GM19238 (cell line): ENCODE measurements at regions not wholly inside any gene's neighbourhood (a gene's known extent, or its start where the extent isn't known, plus 50 kb on each side); places are given as distances from the start of the nearest gene placed in this dataset.
A peak's percentile ranks its signal among the peaks of the same experiment; 100 is the strongest.

Source experiments
- DNase-seq: peaks from one replicate; pipeline ENCODE4 v3.0.0; 2011; ENCODE audit warnings: low spot score; ENCODE audit not compliant: insufficient read length

GRCh38 chr16:79543219-79543618 lies 57.3 kb downstream of the MAF start:
- no peak for DNase-seq

DNA sequence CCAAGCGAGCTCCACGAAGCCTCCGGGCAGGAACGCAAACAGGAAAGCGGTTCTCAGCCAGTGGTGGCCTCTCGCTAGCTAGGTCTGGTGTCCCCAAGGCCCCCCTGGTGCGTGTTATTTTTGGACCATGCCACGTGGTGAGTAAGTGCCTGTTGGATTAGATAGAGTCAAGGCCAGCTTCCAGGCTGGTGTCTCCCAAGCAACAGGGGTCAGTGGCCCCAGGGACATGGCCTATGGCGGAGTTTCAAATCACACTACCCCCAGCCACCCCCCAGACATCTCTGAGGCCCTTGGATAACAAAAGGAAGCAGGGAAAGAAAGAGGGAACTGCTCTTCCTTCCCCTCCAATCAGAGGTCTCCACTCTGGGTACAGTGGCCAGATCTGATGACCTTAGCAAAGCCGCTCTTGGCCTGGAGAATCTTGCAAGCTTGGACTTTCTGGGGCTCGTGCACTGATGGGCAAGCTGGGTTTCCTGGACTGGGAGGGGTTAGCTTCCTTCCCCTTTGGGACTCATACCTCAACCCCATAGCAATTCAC lies 58.2 kb downstream of the MAF start:
- DNase-seq, result no peak

DNA sequence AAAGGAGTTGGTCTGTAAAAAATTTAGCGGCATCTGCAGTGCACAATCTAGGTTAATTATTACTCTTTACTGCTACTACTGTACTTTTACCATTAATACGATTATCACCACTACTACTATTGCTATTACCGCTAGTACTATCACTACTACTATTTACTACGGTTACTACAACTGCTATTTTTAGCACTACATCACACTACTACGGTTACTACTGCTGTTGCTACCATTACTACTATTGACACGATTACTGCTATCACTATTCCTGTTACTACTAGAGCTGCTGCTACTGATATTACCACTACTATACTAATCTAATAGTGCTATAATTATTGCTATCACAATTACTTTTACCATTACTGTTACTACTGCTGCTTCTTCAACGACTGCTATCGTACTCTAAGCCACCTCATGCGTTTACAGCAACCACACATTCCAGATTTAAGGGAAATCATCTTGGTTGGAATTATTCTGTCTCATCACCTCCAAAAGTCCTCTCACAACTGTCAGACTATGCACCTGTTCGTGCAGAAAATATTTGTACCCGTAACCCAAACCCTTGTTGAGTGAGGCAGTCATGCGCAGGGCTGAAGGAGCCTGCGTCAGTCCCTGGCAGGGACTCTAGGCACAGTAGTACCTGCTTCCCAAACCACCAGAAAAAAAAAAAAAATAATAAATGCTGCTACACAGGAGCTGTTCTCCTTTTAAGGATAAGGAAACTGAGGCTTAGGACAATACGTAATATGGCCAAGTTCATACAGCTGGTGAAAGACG lies 59.5 kb downstream of the MAF start:
- DNase-seq, result no peak

DNA sequence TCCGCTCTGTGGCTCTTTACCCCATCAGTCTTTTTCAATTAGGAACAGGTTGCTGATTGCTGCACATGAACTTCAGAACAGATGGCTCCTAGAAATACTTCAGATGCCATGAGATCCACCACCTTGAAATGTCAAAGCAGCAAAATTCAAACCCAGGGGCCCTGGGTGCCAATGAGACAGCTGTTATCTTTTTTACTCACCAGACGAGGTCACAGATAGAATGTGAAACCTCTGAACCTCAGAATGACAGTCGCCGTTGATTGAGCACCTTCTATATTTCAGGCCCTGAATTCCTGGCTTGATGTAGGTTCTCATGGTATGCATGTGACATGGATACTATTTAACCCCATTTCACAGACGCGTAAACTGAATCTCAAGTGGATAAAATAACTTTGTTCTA lies 63.0 kb downstream of the MAF start:
- no peak for DNase-seq

GRCh38 chr16:79536958-79537357 lies 63.6 kb downstream of the MAF start:
- DNase-seq, result no peak

DNA sequence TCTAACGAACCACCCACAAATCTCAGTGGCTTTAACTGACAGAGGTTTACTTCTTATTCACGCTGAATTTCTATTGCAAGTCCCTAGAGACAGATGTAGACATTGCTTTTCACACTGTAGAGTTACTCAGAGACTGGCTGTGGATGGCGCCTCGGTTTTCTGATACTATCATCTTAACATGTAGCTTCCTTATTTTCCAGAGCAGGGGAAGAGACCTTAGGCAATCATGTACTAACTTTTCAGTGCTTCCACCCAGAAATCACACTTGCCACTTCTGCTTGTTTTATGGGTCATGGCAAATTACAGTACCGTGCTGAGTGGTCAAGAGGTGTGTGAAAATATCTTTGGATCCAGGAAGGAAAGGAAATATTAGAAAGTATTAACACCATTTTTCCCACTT lies 65.4 kb downstream of the MAF start:
- no peak for DNase-seq

DNA sequence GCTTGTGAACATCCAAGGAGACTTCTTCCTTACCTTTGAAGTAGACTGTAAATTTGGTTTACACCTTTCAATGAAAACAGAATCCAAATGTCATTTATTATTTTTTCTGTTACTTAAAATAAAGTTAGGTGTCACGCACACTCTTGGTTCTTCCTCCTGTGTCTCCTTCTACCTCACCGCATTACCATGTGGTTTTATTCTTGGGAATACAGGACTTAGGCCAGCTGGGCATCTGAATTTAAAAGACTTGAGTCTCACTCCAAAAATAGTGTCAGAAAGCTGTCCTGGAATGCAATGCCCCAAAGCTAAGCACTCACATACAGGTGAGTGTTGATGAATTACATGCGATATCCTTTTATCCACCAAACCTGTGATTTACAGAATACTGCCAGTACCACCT lies 66.4 kb downstream of the MAF start:
- no peak for DNase-seq

DNA sequence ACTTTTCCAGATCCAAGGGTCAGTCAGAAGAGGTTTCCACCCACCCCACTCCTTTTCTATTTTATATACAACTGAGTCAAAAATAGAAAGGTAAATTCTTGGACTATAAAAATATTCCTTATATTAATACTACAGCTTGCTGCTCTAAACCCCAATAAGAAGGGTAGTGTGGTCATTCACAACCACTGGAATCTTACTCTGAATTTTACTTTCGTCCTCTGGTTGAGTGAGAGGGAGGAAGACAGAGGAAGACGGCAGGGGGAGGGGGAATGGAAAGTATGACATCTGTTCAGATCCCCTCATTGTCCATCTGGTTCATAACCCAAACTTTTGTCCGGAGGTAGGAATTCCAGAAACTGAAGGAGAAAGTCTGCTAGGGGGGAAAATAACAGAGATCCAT lies 67.2 kb downstream of the MAF start:
- no peak for DNase-seq

- DNase-seq, result no peak
These were observed 67.8 kb downstream of the MAF start for GRCh38 chr16:79532785-79533184.

DNA sequence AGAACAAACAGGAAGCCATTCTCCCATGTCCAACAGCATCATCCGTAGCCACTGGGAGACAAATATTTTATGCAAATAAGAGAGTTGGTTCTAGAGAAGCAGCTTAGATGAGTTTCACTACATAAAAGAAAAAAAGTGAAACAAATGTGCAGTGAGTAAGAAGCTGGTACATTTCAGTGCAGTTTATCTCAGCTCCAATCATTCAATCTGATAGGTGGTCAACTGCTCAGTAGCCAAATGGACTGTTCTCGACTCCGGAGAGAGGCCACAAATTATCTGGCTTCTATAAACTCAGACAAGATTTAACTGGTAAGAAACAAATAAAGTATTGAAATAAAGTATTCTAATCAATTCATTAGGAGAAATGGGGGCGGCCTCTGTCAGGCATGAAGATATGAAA lies 68.3 kb downstream of the MAF start:
- DNase-seq, result no peak

- no peak for DNase-seq
These were observed 72.2 kb downstream of the MAF start for GRCh38 chr16:79528338-79528737.

DNA sequence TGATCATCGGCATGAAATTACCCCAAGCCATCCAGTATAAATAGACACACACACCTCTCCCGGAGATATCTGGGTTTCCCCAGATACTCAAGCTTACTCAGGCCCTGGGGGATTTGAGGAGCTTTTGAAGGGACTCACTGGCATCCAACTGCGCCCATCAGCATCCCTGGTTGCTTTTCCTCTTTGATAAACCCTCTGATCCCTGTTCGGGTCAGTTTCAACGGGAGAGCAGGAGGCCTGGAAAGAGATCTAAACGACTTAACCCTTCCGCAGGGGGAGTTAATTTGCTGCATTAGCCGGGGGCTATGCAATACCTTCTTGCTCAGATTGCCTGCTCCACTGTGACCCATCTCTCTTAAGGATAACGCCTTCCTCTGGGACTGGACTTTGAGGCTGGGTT lies 76.6 kb downstream of the MAF start:
- no peak for DNase-seq

DNA sequence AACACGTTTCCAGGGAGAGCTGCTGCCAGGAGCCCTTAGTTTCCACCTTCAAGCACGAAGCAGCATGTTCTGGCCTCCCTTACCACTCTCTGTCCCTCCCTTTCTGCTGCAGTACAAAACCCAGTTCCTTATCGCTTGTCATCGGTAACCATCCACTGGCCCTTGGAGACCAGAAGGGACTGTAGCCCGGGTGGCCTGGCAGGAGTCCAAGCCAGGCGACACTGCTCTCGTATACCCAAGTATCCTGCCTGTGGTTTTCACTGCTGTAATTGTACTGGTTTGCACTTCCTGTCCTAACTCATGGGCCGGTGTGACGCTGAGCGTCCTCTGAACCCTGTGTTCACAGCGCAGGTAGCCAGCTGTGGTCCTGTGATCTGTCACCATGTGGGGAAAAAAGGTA lies 81.1 kb downstream of the MAF start:
- DNase-seq, result peak; percentile 2

GRCh38 chr16:79517156-79517555 lies 83.4 kb downstream of the MAF start:
- no peak for DNase-seq

DNA sequence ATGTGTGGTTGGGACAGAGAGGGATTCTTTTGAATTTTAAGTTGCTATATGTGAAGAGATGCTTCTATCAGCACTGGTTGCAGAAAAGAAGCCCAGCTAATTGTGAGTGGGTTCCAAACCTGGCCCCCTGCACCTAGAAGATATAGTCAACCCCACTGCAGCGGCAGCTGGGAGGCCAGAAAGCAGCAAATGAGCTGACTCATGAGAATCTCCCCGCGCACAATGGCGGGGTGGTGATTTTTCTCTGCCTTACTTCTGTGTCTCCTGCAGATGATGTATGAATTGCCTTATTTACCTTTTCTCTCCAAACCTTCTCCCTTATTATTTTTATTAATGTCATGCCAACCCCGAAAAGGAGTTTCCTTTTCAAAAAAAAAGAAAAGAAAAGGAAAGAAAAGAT lies 89.7 kb downstream of the MAF start:
- no peak for DNase-seq

DNA sequence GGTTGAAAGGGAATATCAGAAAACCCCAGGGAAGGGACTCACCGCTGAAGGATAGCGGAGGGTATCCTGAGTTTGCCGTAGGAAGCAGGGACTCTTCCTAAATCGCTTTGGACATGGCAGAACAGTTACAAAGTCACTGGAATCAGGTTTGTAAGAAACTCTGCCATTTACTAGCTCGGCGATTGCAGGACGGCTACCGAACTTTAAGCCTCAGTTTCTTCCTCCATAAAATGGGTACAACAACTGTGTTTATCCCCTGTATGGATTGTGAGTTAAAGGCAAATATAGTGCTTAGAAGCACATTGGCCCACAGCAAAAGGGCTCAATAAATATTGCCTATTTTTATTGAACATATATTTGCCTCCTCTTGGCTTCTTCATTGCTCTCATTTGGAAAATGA lies 90.6 kb downstream of the MAF start:
- no peak for DNase-seq

DNA sequence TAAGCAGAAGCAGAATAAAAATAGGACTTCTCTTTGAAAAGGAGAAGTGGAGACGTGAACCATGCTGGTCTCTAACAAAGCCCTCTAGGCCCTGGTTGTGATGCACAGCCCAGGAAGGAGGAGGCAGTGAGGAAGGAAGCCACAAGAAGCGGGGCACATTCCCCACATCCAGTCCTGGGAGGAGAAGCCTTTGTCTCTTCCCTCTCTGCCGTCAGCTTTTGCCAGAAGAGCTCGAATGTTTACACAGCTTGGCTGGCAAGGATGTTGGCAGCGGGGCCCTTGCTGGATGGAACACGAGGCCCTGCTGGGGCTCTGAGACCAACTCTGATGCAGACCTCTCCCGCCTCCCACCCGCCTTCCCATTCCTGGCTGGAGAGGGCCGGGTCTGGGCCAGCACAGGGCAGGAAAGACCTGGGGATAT lies 91.3 kb downstream of the MAF start:
- no peak for DNase-seq

- no peak for DNase-seq
These were observed 92.2 kb downstream of the MAF start for GRCh38 chr16:79508294-79508693.

DNA sequence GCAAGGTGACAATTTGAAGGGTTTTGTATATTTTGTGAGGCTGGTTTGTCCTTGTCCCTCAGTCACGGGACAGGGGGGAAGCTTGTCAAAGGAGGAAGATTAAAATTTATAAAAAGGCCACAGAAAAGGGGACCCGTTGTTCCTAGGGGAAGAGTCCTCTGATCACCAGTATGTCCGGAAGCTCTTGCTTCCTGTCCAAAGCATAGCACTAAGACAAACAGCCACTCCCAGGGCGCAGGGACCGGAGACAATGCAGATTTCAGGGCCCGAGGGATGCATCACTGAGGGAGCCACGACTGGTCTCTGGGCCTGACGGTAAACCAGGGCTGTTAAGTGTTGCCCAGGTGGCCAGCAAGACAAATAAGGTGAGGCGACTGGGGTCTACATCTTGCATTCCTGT lies 95.2 kb downstream of the MAF start:
- no peak for DNase-seq

DNA sequence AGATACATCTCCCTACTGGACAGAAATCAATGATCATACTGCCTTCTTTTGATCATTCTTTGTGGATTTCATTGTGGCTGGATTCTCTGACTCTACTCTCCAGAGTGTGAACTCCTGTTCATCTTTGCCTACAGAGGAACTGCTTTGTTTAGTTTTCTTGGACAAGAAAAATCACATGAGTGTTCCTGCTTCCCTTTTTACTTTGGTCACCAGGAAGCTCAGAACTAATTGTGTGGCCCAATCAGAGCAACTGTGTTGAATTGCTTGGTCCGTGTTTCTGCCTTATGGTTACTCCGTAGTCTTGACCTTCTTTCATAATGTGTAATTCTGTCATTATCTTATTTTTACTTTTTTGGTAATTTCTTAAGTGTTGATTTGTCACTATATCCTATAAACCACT lies 97.0 kb downstream of the MAF start:
- DNase-seq, result no peak

DNA sequence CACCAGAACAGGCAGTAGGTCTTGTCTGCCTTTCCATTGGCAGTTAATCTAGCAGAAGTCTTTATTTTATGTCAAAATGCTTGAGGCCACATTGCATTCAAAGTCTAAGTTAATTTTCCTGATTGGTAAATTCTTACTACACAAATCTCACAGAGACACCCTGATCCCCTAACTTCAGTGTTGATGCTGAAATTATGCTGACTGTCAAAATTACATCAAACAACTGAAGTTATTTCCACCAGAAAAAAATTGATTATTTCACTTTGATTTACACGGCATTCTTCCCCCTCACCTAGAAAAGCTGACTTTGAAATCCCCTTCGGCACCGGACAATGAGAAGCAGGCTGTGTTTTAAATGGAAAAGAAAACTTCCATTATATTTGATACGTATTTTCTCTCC lies 99.1 kb downstream of the MAF start:
- DNase-seq, result no peak

- no peak for DNase-seq
These were observed 99.7 kb downstream of the MAF start for GRCh38 chr16:79500866-79501265.

- DNase-seq, result no peak
These were observed 100.3 kb downstream of the MAF start for GRCh38 chr16:79500286-79500685.

- DNase-seq, result no peak
These were observed 101.6 kb downstream of the MAF start for GRCh38 chr16:79498928-79499327.
